SK-N-SH treated with all-trans-retinoic acid at 6 μM for 48 hours (cell line): ENCODE measurements at regions not wholly inside any gene's neighbourhood (a gene's known extent, or its start where the extent isn't known, plus 50 kb on each side); places are given as distances from the start of the nearest gene placed in this dataset.

ENCODE experiments used
- ARNTL ChIP-seq: fragments of 450-650 bp; formaldehyde crosslinking; IDR thresholded peaks from 2 replicates; pipeline ENCODE4 v1.5.0; 2020; ENCODE audit warnings: low read depth, mild to moderate bottlenecking, moderate library complexity, borderline replicate concordance
- BACH2 ChIP-seq: fragments of 250-450 bp; sonication (Bioruptor Pico); IDR thresholded peaks from 2 replicates; pipeline ENCODE4 v1.9.0; 2021; ENCODE audit warnings: mild to moderate bottlenecking, borderline replicate concordance
- CREB5 ChIP-seq: fragments of 250-450 bp; sonication (Bioruptor Pico); IDR thresholded peaks from 2 replicates; pipeline ENCODE4 v1.5.1; 2020; ENCODE audit warnings: low read depth, mild to moderate bottlenecking, moderate library complexity
- ESRRG ChIP-seq: fragments of 250-450 bp; sonication (Bioruptor Pico); IDR thresholded peaks from 2 replicates; pipeline ENCODE4 v1.6.1; 2021; ENCODE audit warnings: mild to moderate bottlenecking
- GLIS3 ChIP-seq: fragments of 250-450 bp; sonication (Bioruptor Pico); IDR thresholded peaks from 2 replicates; pipeline ENCODE4 v1.5.0; 2020; ENCODE audit warnings: mild to moderate bottlenecking, moderate library complexity
- ISL1 ChIP-seq: fragments of 250-450 bp; sonication (Bioruptor Pico); IDR thresholded peaks from 2 replicates; pipeline ENCODE4 v2.1.2; 2022; ENCODE audit warnings: mild to moderate bottlenecking, moderate library complexity
- PATZ1 ChIP-seq: fragments of 250-450 bp; sonication (Bioruptor Pico); IDR thresholded peaks from 2 replicates; pipeline ENCODE4 v1.8.0; 2020; ENCODE audit warnings: mild to moderate bottlenecking, moderate library complexity, borderline replicate concordance
- RARB ChIP-seq: fragments of 250-450 bp; sonication (Bioruptor Pico); IDR thresholded peaks from 2 replicates; pipeline ENCODE4 v1.8.0; 2021; ENCODE audit warnings: mild to moderate bottlenecking, moderate library complexity
- SNAI2 ChIP-seq: fragments of 250-450 bp; sonication (Bioruptor Pico); IDR thresholded peaks from 2 replicates; pipeline ENCODE4 v1.5.0; 2020; ENCODE audit warnings: mild to moderate bottlenecking, moderate library complexity
- TOX ChIP-seq: fragments of 250-450 bp; sonication (Bioruptor Pico); IDR thresholded peaks from 2 replicates; pipeline ENCODE4 v1.8.0; 2021; ENCODE audit warnings: mild to moderate bottlenecking, moderate library complexity, borderline replicate concordance
- ZFP3 ChIP-seq: fragments of 250-450 bp; sonication (Bioruptor Pico); IDR thresholded peaks from 2 replicates; pipeline ENCODE4 v1.5.0; 2020; ENCODE audit warnings: mild to moderate bottlenecking, moderate library complexity
- ZFP30 ChIP-seq: fragments of 450-650 bp; formaldehyde crosslinking; IDR thresholded peaks from 2 replicates; pipeline ENCODE4 v1.5.0; 2022; ENCODE audit warnings: mild to moderate bottlenecking, moderate library complexity
- ZNF70 ChIP-seq: fragments of 450-650 bp; formaldehyde crosslinking; IDR thresholded peaks from 2 replicates; pipeline ENCODE4 v1.5.0; 2020; ENCODE audit warnings: mild to moderate bottlenecking, moderate library complexity

GRCh38 chr12:61713121-61713520 lies 547.1 kb upstream of the USP15 start:
- TF ChIP-seq PATZ1 (CRISPR knock-in tag) (no peak), BACH2 (CRISPR knock-in tag) (no peak), CREB5 (CRISPR knock-in tag) (no peak), ZFP3 (CRISPR knock-in tag) (no peak), ARNTL (no peak), RARB (CRISPR knock-in tag) (no peak), ZFP30 (no peak), SNAI2 (CRISPR knock-in tag) (no peak), TOX (CRISPR knock-in tag) (no peak), ESRRG (CRISPR knock-in tag) (no peak), ZNF70 (no peak), ISL1 (CRISPR knock-in tag) (no peak), GLIS3 (CRISPR knock-in tag) (no peak)
